HUES6 (cell line): ENCODE measurements at regions not wholly inside any gene's neighbourhood (a gene's known extent, or its start where the extent isn't known, plus 50 kb on each side); places are given as distances from the start of the nearest gene placed in this dataset.
"Not testable (repeated sequence)": the region's sequence is repeated elsewhere in the genome, so short reads cannot be mapped to it uniquely, and the experiment has no call there.

Experiments
- H3K27ac ChIP-seq: 2 replicates; pipeline ENCODE4 v1.7.0; 2013; ENCODE audit warnings: low read depth, mild to moderate bottlenecking, low read length, inconsistent platforms
- H3K27me3 ChIP-seq: 2 replicates; pipeline ENCODE4 v1.6.1; 2013; ENCODE audit warnings: low read length; ENCODE audit not compliant: control insufficient read depth, insufficient read depth
- H3K36me3 ChIP-seq: 2 replicates; pipeline ENCODE4 v1.6.1; 2013; ENCODE audit warnings: low read length; ENCODE audit not compliant: control insufficient read depth, insufficient read depth
- H3K4me1 ChIP-seq: 2 replicates; pipeline ENCODE4 v1.6.1; 2013; ENCODE audit warnings: low read length; ENCODE audit not compliant: control insufficient read depth, insufficient read depth
- H3K4me3 ChIP-seq: 2 replicates; pipeline ENCODE4 v1.5.1; 2013; ENCODE audit warnings: low read depth, low read length
- H3K9ac ChIP-seq: one replicate; pipeline ENCODE4 v1.6.1; 2013; ENCODE audit warnings: mild to moderate bottlenecking, low read length
- H3K9me3 ChIP-seq: 2 replicates; pipeline ENCODE4 v1.6.1; 2013; ENCODE audit warnings: low read depth, low read length; ENCODE audit not compliant: control insufficient read depth, insufficient read depth

- peaks cover 2% of the 10 kb centered on the region; the same call in 1 of the 2 replicates for H3K27me3 ChIP-seq
- H3K9ac ChIP-seq = no peak overlapping the region
- H3K36me3 ChIP-seq = no peaks in the 10 kb centered on the region
- no peaks in the 10 kb centered on the region for H3K9me3 ChIP-seq
- H3K27ac ChIP-seq = no peak overlapping the region
- no peak overlapping the region for H3K4me3 ChIP-seq
- H3K4me1 ChIP-seq = peaks cover 12% of the 10 kb centered on the region; the same call in 1 of the 2 replicates
Observed at GRCh38 chr19:30281906-30282305, 90.3 kb upstream of the ZNF536 start.

GRCh38 chr19:30283556-30283955 lies 88.6 kb upstream of the ZNF536 start:
- no peak overlapping the region for H3K9ac ChIP-seq
- no peaks in the 10 kb centered on the region for H3K9me3 ChIP-seq
- peaks cover 4% of the 10 kb centered on the region; the same call in 1 of the 2 replicates for H3K4me1 ChIP-seq
- no peak overlapping the region for H3K27ac ChIP-seq
- H3K27me3 ChIP-seq = peaks cover 2% of the 10 kb centered on the region; the same call in 1 of the 2 replicates
- H3K4me3 ChIP-seq = no peak overlapping the region
- H3K36me3 ChIP-seq = no peaks in the 10 kb centered on the region

DNA sequence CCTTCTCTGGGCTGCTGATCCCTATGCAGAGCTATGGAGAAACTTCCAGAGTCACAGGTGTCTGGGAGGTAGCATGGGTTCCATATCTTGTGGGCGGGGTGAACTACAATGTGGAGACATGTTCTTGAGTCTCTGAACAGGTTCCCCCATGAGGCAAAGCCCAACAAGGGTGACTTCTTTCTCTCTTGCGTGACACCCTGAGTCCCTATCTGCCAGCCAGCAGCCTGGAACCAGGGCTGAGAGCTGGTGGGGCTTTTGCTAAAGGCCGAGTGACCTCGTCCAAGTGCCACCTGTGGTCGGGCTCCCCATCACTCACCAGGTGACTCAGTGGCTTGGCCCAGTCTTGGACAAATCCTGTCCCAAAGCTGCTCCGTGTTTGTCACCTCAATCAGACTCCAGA lies 88.0 kb upstream of the ZNF536 start:
- Histone ChIP-seq H3K4me3 (no peak overlapping the region), H3K27me3 (peaks cover 2% of the 10 kb centered on the region; the same call in 1 of the 2 replicates), H3K36me3 (no peaks in the 10 kb centered on the region), H3K4me1 (peaks cover 4% of the 10 kb centered on the region; the same call in 1 of the 2 replicates), H3K27ac (no peak overlapping the region), H3K9me3 (no peaks in the 10 kb centered on the region), H3K9ac (no peak overlapping the region)

DNA sequence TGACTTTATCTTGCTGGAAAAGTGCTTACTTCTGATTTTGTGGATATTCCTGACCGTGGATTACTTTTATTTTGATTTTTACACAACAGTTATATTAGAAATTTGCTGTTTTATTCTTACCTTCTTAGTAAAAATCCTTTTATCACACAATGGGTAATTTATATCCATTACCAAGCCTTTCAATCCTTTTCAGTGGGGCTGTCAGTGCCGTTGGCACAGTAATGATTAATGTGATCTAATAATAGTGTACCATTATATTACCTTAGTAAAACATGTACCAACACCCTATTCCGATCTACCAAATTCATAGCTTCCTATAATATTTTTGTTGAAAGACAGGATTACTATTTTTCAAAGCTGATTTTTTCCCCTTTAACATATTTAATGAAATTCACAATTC lies 87.3 kb upstream of the ZNF536 start:
- Histone ChIP-seq H3K9me3 (no peaks in the 10 kb centered on the region), H3K27ac (no peak overlapping the region), H3K4me3 (no peak overlapping the region), H3K27me3 (no peaks in the 10 kb centered on the region; the same call in 1 of the 2 replicates), H3K36me3 (no peaks in the 10 kb centered on the region), H3K9ac (no peak overlapping the region), H3K4me1 (peaks cover 4% of the 10 kb centered on the region; the same call in 1 of the 2 replicates)

GRCh38 chr19:30286378-30286777 lies 85.8 kb upstream of the ZNF536 start:
- Histone ChIP-seq H3K27ac (no peak overlapping the region), H3K4me3 (no peak overlapping the region), H3K9me3 (no peaks in the 10 kb centered on the region), H3K9ac (no peak overlapping the region), H3K4me1 (peaks cover 4% of the 10 kb centered on the region; the same call in 1 of the 2 replicates), H3K27me3 (no peaks in the 10 kb centered on the region; the same call in 1 of the 2 replicates), H3K36me3 (no peaks in the 10 kb centered on the region)

DNA sequence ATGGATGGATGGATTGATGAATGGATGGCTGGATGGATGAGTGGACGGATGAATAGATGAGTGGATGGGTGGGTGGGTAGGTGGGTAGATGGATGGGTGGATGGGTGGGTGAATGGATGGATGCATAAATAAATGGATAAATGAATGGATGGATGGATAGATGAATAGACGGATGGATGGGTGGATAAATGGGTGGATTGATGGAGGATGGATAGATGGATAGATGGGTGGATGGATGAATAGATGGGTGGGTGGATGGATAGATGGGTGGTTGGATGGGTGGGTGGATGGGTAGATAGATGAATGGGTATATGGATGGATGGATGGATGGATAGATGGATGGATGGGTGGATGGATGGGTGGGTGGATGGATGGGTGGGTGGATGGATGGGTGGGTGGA lies 84.9 kb upstream of the ZNF536 start:
- H3K36me3 ChIP-seq = no peaks in the 10 kb centered on the region
- no peak overlapping the region for H3K4me3 ChIP-seq
- H3K27ac ChIP-seq = no peak overlapping the region
- no peaks in the 10 kb centered on the region; the same call in 1 of the 2 replicates for H3K27me3 ChIP-seq
- H3K4me1 ChIP-seq = peaks cover 4% of the 10 kb centered on the region; the same call in 1 of the 2 replicates
- H3K9ac ChIP-seq = no peak overlapping the region
- H3K9me3 ChIP-seq = no peaks in the 10 kb centered on the region

GRCh38 chr19:30287973-30288372 lies 84.2 kb upstream of the ZNF536 start:
- Histone ChIP-seq H3K27me3 (no peaks in the 10 kb centered on the region; the same call in 1 of the 2 replicates), H3K9ac (no peak overlapping the region), H3K4me1 (peaks cover 4% of the 10 kb centered on the region; the same call in 1 of the 2 replicates), H3K36me3 (no peaks in the 10 kb centered on the region), H3K9me3 (no peaks in the 10 kb centered on the region), H3K4me3 (no peak overlapping the region), H3K27ac (no peak overlapping the region)

DNA sequence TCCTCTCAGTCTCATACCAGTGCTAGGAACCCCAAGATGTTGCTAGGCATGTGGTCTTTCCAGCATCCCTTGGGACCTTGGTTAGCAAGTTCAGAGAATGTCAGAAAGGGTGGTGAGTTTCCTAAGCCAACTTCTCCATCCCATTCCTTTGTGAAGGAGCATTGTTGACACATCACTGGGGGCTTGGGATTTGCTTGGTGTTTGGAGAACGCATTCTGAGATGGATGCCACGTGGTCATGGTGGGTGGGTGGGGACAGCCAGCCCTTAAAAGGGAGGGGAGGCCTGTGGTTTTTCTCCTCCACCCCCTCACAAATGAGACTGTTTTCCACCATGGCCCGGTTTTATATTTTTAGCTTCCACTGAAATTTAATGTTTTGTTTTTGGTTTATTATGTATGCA lies 83.3 kb upstream of the ZNF536 start:
- Histone ChIP-seq H3K4me3 (no peak overlapping the region), H3K4me1 (no peaks in the 10 kb centered on the region), H3K27ac (no peak overlapping the region), H3K9me3 (no peaks in the 10 kb centered on the region), H3K27me3 (no peaks in the 10 kb centered on the region), H3K9ac (no peak overlapping the region), H3K36me3 (no peaks in the 10 kb centered on the region)

DNA sequence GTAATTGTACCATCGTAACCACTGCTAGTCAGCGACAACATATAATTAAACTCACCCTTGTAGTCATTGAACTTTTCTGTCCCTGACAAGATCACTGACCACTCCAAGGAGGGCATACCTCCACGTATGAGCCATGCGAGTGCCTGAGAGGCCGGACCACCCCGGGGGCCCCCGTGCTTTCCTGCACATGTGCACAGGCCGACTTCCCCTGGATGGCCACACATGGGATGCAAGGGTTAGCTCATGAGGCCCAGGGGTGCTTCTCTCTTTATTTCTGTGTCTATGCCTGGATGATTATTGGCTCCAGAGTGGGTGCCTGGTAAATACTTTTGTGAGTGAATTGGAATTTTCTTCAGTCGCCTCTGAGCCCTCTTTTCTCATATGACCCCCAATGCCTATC lies 82.8 kb upstream of the ZNF536 start:
- Histone ChIP-seq H3K27ac (no peak overlapping the region), H3K9ac (no peak overlapping the region), H3K4me3 (no peak overlapping the region), H3K27me3 (no peaks in the 10 kb centered on the region), H3K9me3 (no peaks in the 10 kb centered on the region), H3K4me1 (no peaks in the 10 kb centered on the region), H3K36me3 (no peaks in the 10 kb centered on the region)

GRCh38 chr19:30290805-30291204 lies 81.4 kb upstream of the ZNF536 start:
- H3K4me1 ChIP-seq, H3K36me3 ChIP-seq, H3K4me3 ChIP-seq, H3K27ac ChIP-seq, H3K27me3 ChIP-seq, H3K9ac ChIP-seq, H3K9me3 ChIP-seq: not testable (repeated sequence)

DNA sequence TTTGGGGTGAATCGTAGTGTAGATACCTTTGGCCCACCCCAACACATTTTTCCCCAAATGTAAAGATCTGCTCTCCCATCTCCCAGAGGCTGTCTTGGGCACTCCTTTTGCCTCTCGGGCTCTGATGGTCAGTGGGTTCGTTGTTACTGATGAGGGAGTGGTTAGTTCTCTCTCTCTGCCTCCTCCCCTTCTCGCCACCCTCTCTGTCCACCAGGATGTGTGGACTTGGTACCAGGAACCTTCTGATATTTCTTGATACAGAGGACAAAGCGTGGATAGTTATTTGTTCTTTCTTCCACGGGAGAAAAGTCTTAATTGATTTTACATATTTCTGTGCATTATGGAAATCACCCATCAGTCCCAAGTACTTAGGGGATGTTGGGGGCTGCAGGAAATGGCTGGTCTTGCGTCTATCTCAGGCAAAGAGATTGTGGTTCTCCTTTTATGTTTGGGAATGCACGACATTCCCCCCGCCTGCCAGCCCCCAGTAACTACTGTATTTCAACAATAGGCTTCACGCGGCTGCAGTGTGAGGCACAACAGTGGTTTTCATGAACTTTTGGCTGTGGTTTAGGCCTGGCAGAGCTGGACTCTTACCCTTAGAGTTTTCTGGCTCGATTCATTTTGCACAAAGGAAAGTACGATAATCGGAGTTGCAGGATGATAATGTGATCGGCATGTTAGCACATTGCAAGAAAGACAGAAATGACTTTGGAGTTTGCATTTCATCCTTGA lies 79.0 kb upstream of the ZNF536 start:
- no peak overlapping the region for H3K4me3 ChIP-seq
- no peaks in the 10 kb centered on the region for H3K27me3 ChIP-seq
- H3K27ac ChIP-seq = no peak overlapping the region
- no peaks in the 10 kb centered on the region for H3K9me3 ChIP-seq
- H3K4me1 ChIP-seq = no peaks in the 10 kb centered on the region
- no peak overlapping the region for H3K9ac ChIP-seq
- no peaks in the 10 kb centered on the region for H3K36me3 ChIP-seq
